SH-SY5Y (cell line): ENCODE measurements at regions not wholly inside any gene's neighbourhood (a gene's known extent, or its start where the extent isn't known, plus 50 kb on each side); places are given as distances from the start of the nearest gene placed in this dataset.

Experiments
- GATA2 ChIP-seq: IDR thresholded peaks from 2 replicates; pipeline ENCODE4 v1.6.1; 2011; ENCODE audit warnings: mild to moderate bottlenecking, low read depth, low read length
- GATA3 ChIP-seq: IDR thresholded peaks from 2 replicates; pipeline ENCODE4 v1.6.1; 2011; ENCODE audit warnings: low read depth, mild to moderate bottlenecking, low read length, moderate library complexity

- TF ChIP-seq GATA3 (no peak), GATA2 (no peak)
Measured at GRCh38 chr13:108463340-108463739, 166.1 kb upstream of the MYO16 start.
